GM12892 (cell line): ENCODE measurements at regions not wholly inside any gene's neighbourhood (a gene's known extent, or its start where the extent isn't known, plus 50 kb on each side); places are given as distances from the start of the nearest gene placed in this dataset.

Experiments
- POLR2A ChIP-seq: IDR thresholded peaks from 2 replicates; pipeline ENCODE4 v1.6.1; 2011; ENCODE audit warnings: low read depth, low read length, control low read depth
- POLR2AphosphoS5 ChIP-seq: IDR thresholded peaks from 2 replicates; pipeline ENCODE4 v1.6.1; 2011; ENCODE audit warnings: low read depth, low read length, control low read depth
- TAF1 ChIP-seq: IDR thresholded peaks from 2 replicates; pipeline ENCODE4 v1.6.1; 2011; ENCODE audit warnings: low read depth, mild to moderate bottlenecking, control low read depth, low read length, borderline replicate concordance

DNA sequence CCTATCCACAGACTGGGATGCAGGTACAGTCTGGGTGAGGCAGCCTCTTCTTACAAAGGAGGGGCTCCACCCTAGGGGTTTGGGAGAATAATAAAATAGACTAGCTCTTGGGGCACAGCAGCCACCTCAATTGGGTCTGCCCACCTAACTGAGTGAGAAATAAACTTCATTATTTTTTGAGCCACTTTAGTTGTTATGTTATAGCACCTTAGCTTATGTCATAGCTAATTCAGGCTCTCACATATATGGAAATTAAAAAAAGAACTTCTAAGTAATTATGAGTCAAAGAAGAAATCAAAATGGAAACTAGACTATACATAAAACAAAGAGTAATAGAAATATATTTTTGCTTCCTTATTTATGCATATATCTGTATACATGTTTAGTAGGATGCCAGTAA, 318.5 kb upstream of the B3GALT2 start:
- TF ChIP-seq POLR2A (no peak), POLR2AphosphoS5 (no peak), TAF1 (no peak)
